SK-N-SH treated with all-trans-retinoic acid at 6 μM for 48 hours (cell line): ENCODE measurements at regions not wholly inside any gene's neighbourhood (a gene's known extent, or its start where the extent isn't known, plus 50 kb on each side); places are given as distances from the start of the nearest gene placed in this dataset.

Experiments used
- ARNTL ChIP-seq: fragments of 450-650 bp; formaldehyde crosslinking; IDR thresholded peaks from 2 replicates; pipeline ENCODE4 v1.5.0; 2020; ENCODE audit warnings: low read depth, mild to moderate bottlenecking, moderate library complexity, borderline replicate concordance
- BACH2 ChIP-seq: fragments of 250-450 bp; sonication (Bioruptor Pico); IDR thresholded peaks from 2 replicates; pipeline ENCODE4 v1.9.0; 2021; ENCODE audit warnings: mild to moderate bottlenecking, borderline replicate concordance
- CSDC2 ChIP-seq: fragments of 250-450 bp; sonication (Bioruptor Pico); IDR thresholded peaks from 2 replicates; pipeline ENCODE4 v1.5.0; 2020; ENCODE audit warnings: mild to moderate bottlenecking, moderate library complexity
- ESRRG ChIP-seq: fragments of 250-450 bp; sonication (Bioruptor Pico); IDR thresholded peaks from 2 replicates; pipeline ENCODE4 v1.6.1; 2021; ENCODE audit warnings: mild to moderate bottlenecking
- GLIS3 ChIP-seq: fragments of 250-450 bp; sonication (Bioruptor Pico); IDR thresholded peaks from 2 replicates; pipeline ENCODE4 v1.5.0; 2020; ENCODE audit warnings: mild to moderate bottlenecking, moderate library complexity
- OSR1 ChIP-seq: fragments of 250-450 bp; sonication (Bioruptor Pico); IDR thresholded peaks from 2 replicates; pipeline ENCODE4 v1.8.0; 2022; ENCODE audit warnings: moderate library complexity, mild to moderate bottlenecking, inconsistent platforms
- PPARA ChIP-seq: fragments of 250-450 bp; sonication (Bioruptor Pico); IDR thresholded peaks from 2 replicates; pipeline ENCODE4 v1.5.0; 2020; ENCODE audit warnings: mild to moderate bottlenecking, borderline replicate concordance
- TOX ChIP-seq: fragments of 250-450 bp; sonication (Bioruptor Pico); IDR thresholded peaks from 2 replicates; pipeline ENCODE4 v1.8.0; 2021; ENCODE audit warnings: mild to moderate bottlenecking, moderate library complexity, borderline replicate concordance
- ZFP3 ChIP-seq: fragments of 250-450 bp; sonication (Bioruptor Pico); IDR thresholded peaks from 2 replicates; pipeline ENCODE4 v1.5.0; 2020; ENCODE audit warnings: mild to moderate bottlenecking, moderate library complexity
- ZFP30 ChIP-seq: fragments of 450-650 bp; formaldehyde crosslinking; IDR thresholded peaks from 2 replicates; pipeline ENCODE4 v1.5.0; 2022; ENCODE audit warnings: mild to moderate bottlenecking, moderate library complexity
- ZNF70 ChIP-seq: fragments of 450-650 bp; formaldehyde crosslinking; IDR thresholded peaks from 2 replicates; pipeline ENCODE4 v1.5.0; 2020; ENCODE audit warnings: mild to moderate bottlenecking, moderate library complexity
- ZNF8 ChIP-seq: fragments of 450-650 bp; formaldehyde crosslinking; IDR thresholded peaks from 2 replicates; pipeline ENCODE4 v1.5.0; 2020; ENCODE audit warnings: mild to moderate bottlenecking, moderate library complexity
- TF ChIP-seq, protein P1 (sequence below): fragments of 250-450 bp; sonication (Bioruptor Pico); IDR thresholded peaks from 2 replicates; pipeline ENCODE4 v1.8.0; 2020; ENCODE audit warnings: mild to moderate bottlenecking, moderate library complexity, borderline replicate concordance
- TF ChIP-seq, protein P2 (sequence below): fragments of 250-450 bp; sonication (Bioruptor Pico); IDR thresholded peaks from 2 replicates; pipeline ENCODE4 v1.5.1; 2020; ENCODE audit warnings: low read depth, mild to moderate bottlenecking, moderate library complexity

DNA sequence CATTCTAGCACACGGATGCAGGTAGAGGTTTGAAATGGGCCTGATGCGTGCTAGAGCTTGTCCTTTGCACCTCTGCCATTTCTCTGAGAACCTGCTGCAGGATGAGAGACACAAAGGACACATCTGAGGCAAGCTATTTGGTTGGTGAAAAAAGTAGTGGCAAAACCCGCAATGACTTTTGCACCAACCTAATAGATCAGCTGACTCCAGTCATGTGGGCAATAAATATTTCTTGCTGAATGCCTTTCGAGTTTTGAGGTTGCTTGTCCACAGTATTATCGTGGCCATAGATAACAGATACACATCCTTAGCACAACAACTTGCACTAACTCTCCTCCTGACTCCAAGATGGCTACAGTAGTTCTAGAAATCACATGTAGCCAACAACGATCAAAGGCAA, 57.8 kb upstream of the ZNF423 start:
- TF ChIP-seq, protein P1, sequence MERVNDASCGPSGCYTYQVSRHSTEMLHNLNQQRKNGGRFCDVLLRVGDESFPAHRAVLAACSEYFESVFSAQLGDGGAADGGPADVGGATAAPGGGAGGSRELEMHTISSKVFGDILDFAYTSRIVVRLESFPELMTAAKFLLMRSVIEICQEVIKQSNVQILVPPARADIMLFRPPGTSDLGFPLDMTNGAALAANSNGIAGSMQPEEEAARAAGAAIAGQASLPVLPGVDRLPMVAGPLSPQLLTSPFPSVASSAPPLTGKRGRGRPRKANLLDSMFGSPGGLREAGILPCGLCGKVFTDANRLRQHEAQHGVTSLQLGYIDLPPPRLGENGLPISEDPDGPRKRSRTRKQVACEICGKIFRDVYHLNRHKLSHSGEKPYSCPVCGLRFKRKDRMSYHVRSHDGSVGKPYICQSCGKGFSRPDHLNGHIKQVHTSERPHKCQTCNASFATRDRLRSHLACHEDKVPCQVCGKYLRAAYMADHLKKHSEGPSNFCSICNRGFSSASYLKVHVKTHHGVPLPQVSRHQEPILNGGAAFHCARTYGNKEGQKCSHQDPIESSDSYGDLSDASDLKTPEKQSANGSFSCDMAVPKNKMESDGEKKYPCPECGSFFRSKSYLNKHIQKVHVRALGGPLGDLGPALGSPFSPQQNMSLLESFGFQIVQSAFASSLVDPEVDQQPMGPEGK (CRISPR knock-in tag), result no peak
- TF ChIP-seq ZFP30 (CRISPR knock-in tag) (no peak), OSR1 (no peak), PPARA (CRISPR knock-in tag) (no peak), ZNF8 (no peak), ESRRG (CRISPR knock-in tag) (no peak), BACH2 (CRISPR knock-in tag) (no peak), ARNTL (no peak), TOX (CRISPR knock-in tag) (no peak), CSDC2 (CRISPR knock-in tag) (no peak), ZNF70 (CRISPR knock-in tag) (no peak), ZFP3 (CRISPR knock-in tag) (no peak), GLIS3 (CRISPR knock-in tag) (no peak)
- TF ChIP-seq, protein P2, sequence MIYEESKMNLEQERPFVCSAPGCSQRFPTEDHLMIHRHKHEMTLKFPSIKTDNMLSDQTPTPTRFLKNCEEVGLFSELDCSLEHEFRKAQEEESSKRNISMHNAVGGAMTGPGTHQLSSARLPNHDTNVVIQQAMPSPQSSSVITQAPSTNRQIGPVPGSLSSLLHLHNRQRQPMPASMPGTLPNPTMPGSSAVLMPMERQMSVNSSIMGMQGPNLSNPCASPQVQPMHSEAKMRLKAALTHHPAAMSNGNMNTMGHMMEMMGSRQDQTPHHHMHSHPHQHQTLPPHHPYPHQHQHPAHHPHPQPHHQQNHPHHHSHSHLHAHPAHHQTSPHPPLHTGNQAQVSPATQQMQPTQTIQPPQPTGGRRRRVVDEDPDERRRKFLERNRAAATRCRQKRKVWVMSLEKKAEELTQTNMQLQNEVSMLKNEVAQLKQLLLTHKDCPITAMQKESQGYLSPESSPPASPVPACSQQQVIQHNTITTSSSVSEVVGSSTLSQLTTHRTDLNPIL, result no peak
